OCI-LY7 (cell line): ENCODE measurements at regions not wholly inside any gene's neighbourhood (a gene's known extent, or its start where the extent isn't known, plus 50 kb on each side); places are given as distances from the start of the nearest gene placed in this dataset.

Source experiments
- EZH2phosphoT487 ChIP-seq: fragments of 200-600 bp; sonication (generic); IDR thresholded peaks from 2 replicates; pipeline ENCODE4 v1.6.1; 2018; ENCODE audit warnings: low read depth, borderline replicate concordance, mild to moderate bottlenecking, mixed run types, antibody characterized with exemption, low read length, moderate library complexity, mixed read lengths
- TF ChIP-seq, protein P1 (sequence below): fragments of 200-600 bp; sonication (generic); conservative IDR thresholded peaks from 2 replicates; pipeline ENCODE4 v1.5.1; 2014; ENCODE audit warnings: mild to moderate bottlenecking, antibody characterized with exemption, low read length, moderate library complexity, mixed read lengths

DNA sequence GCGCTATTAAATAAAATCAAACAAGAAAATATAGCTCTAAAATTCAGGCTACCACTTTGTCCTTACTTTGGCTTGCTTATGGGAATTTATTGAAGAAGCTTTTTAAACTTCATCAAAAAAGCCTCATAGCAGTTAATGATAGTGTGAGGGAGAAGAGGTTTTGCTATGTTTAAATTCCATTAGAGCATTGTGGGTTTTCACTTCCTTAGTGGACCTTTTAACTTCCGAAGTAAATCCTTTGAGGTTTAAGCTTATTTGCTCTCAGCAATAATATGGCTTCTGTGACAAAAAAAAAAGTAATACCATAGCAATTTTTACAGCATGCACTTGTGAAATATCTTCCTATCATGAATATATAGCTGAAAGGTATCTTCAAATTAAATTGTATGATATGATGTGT is 120.2 kb upstream of the NDST4 start:
- TF ChIP-seq, protein P1, sequence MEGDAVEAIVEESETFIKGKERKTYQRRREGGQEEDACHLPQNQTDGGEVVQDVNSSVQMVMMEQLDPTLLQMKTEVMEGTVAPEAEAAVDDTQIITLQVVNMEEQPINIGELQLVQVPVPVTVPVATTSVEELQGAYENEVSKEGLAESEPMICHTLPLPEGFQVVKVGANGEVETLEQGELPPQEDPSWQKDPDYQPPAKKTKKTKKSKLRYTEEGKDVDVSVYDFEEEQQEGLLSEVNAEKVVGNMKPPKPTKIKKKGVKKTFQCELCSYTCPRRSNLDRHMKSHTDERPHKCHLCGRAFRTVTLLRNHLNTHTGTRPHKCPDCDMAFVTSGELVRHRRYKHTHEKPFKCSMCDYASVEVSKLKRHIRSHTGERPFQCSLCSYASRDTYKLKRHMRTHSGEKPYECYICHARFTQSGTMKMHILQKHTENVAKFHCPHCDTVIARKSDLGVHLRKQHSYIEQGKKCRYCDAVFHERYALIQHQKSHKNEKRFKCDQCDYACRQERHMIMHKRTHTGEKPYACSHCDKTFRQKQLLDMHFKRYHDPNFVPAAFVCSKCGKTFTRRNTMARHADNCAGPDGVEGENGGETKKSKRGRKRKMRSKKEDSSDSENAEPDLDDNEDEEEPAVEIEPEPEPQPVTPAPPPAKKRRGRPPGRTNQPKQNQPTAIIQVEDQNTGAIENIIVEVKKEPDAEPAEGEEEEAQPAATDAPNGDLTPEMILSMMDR = no peak
- TF ChIP-seq EZH2phosphoT487 = no peak
